ENCODE measurements at regions not wholly inside any gene's neighbourhood (a gene's known extent, or its start where the extent isn't known, plus 50 kb on each side); places are given as distances from the start of the nearest gene placed in this dataset.

DNA sequence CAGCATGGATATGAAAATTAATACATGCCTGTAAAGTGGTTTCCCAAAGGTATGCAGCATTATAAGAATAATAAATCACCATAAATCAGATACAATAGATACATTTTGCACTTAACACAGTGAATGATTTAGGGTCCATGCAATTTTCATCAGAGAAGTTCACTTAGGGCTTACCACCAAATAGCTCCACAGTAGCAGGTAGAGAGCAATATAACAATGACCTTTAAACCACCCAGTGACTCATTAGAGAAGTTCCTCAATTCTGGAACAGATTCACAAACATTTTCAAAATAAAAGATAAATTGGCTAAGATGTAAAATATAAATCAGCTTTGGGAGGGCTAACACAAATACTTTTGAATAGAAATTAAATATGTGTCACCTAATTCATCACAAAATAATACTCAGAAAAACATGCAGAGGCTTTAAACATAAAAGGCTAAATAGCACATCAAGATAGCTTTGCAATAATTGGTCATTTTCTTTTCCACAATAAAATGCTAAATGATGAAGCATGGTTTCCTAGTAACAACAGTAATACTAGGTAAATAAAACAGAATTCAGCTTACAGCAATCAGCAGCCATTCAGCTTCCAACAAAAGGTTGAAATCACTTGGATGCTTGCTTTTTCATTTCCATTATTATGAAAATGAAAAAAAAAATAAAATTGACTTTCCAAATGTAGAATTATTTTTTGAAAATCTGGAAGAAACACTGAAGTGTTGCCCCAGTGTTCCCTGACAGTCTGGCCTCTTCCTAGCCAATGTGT lies 84.3 kb upstream of the NBEA start:
- Histone ChIP-seq H3K4me3 (replicated peaks; ENCODE audit: insufficient read depth, low read length) (no peak overlapping the region), H3K27me3 (ENCODE audit: insufficient read depth, poor library complexity, severe bottlenecking) (no peaks in the 10 kb centered on the region), H3K27ac (replicated peaks) (no peak overlapping the region)
- TF ChIP-seq, protein P1, sequence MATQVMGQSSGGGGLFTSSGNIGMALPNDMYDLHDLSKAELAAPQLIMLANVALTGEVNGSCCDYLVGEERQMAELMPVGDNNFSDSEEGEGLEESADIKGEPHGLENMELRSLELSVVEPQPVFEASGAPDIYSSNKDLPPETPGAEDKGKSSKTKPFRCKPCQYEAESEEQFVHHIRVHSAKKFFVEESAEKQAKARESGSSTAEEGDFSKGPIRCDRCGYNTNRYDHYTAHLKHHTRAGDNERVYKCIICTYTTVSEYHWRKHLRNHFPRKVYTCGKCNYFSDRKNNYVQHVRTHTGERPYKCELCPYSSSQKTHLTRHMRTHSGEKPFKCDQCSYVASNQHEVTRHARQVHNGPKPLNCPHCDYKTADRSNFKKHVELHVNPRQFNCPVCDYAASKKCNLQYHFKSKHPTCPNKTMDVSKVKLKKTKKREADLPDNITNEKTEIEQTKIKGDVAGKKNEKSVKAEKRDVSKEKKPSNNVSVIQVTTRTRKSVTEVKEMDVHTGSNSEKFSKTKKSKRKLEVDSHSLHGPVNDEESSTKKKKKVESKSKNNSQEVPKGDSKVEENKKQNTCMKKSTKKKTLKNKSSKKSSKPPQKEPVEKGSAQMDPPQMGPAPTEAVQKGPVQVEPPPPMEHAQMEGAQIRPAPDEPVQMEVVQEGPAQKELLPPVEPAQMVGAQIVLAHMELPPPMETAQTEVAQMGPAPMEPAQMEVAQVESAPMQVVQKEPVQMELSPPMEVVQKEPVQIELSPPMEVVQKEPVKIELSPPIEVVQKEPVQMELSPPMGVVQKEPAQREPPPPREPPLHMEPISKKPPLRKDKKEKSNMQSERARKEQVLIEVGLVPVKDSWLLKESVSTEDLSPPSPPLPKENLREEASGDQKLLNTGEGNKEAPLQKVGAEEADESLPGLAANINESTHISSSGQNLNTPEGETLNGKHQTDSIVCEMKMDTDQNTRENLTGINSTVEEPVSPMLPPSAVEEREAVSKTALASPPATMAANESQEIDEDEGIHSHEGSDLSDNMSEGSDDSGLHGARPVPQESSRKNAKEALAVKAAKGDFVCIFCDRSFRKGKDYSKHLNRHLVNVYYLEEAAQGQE (IDR thresholded peaks at IDR 0.05; ENCODE audit: insufficient replicate concordance, low read depth), result no peak
- no peak for TF ChIP-seq POLR2AphosphoS5 (IDR thresholded peaks at IDR 0.05; ENCODE audit: low read depth)
- TF ChIP-seq GABPA (IDR thresholded peaks at IDR 0.05; ENCODE audit: low read depth), result no peak
- no peak for TF ChIP-seq SPI1 (IDR thresholded peaks at IDR 0.05; ENCODE audit: borderline replicate concordance, low read depth)
- TF ChIP-seq, protein P2, sequence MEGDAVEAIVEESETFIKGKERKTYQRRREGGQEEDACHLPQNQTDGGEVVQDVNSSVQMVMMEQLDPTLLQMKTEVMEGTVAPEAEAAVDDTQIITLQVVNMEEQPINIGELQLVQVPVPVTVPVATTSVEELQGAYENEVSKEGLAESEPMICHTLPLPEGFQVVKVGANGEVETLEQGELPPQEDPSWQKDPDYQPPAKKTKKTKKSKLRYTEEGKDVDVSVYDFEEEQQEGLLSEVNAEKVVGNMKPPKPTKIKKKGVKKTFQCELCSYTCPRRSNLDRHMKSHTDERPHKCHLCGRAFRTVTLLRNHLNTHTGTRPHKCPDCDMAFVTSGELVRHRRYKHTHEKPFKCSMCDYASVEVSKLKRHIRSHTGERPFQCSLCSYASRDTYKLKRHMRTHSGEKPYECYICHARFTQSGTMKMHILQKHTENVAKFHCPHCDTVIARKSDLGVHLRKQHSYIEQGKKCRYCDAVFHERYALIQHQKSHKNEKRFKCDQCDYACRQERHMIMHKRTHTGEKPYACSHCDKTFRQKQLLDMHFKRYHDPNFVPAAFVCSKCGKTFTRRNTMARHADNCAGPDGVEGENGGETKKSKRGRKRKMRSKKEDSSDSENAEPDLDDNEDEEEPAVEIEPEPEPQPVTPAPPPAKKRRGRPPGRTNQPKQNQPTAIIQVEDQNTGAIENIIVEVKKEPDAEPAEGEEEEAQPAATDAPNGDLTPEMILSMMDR (IDR thresholded peaks at IDR 0.05; ENCODE audit: insufficient read depth, low read length), result no peak
- no peak for DNase-seq (ENCODE audit: low read depth in 1 of 2, low spot score in 1 of 2)

DNA sequence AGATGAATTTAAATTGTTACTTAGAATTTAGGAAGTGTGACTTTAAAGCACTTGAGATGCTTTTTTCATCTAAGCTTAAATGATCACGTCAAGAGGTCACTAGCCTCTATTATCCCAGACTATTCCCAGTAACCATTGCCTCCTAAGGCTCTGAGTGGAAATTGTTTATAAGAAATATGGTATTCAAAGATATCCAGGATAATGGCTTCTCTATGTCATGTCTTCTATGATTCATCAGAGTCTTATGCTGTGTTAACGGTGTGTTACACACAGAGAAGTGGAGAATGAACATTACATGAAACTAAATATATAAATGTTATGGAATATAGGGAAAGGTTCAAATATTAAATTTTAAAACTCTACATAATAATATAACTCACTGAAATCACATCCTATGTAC lies 79.8 kb upstream of the NBEA start:
- no peak overlapping the region for H3K4me3 ChIP-seq (replicated peaks; ENCODE audit: insufficient read depth, low read length)
- DNase-seq (ENCODE audit: low read depth in 1 of 2, low spot score in 1 of 2), result no peak
- TF ChIP-seq SPI1 (IDR thresholded peaks at IDR 0.05; ENCODE audit: borderline replicate concordance, low read depth), result no peak
- TF ChIP-seq GABPA (IDR thresholded peaks at IDR 0.05; ENCODE audit: low read depth), result no peak
- no peak for TF ChIP-seq POLR2AphosphoS5 (IDR thresholded peaks at IDR 0.05; ENCODE audit: low read depth)
- TF ChIP-seq, protein P2 (IDR thresholded peaks at IDR 0.05; ENCODE audit: insufficient read depth, low read length), result no peak
- TF ChIP-seq, protein P1 (IDR thresholded peaks at IDR 0.05; ENCODE audit: insufficient replicate concordance, low read depth), result no peak
- H3K27ac ChIP-seq (replicated peaks), result no peak overlapping the region
- H3K27me3 ChIP-seq (ENCODE audit: insufficient read depth, poor library complexity, severe bottlenecking), result no peaks in the 10 kb centered on the region

DNA sequence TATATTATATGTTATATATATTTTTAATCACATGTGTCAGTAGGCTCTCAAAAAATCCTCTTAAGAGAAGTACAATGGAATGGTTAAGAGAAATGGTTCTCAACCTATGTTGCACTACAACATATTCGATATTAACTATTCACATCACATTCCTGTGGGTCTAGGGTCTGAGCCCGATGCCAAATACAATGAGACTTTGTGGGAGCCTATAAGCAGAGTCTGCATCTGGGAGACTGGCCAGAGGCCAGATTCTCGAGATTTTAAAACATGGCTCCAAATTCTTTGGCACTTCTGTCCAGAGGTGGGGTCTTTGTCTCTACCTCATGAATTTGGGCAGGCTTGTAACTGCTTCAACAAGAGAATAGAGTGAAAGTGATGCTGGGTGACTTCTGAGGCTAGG lies 79.4 kb upstream of the NBEA start:
- no peak overlapping the region for H3K27ac ChIP-seq (replicated peaks)
- H3K27me3 ChIP-seq (ENCODE audit: insufficient read depth, poor library complexity, severe bottlenecking), result no peaks in the 10 kb centered on the region
- no peak for DNase-seq (ENCODE audit: low read depth in 1 of 2, low spot score in 1 of 2)
- TF ChIP-seq GABPA (IDR thresholded peaks at IDR 0.05; ENCODE audit: low read depth) (no peak), SPI1 (IDR thresholded peaks at IDR 0.05; ENCODE audit: borderline replicate concordance, low read depth) (no peak), POLR2AphosphoS5 (IDR thresholded peaks at IDR 0.05; ENCODE audit: low read depth) (no peak)
- TF ChIP-seq, protein P1 (IDR thresholded peaks at IDR 0.05; ENCODE audit: insufficient replicate concordance, low read depth), result no peak
- TF ChIP-seq, protein P2 (IDR thresholded peaks at IDR 0.05; ENCODE audit: insufficient read depth, low read length), result no peak
- H3K4me3 ChIP-seq (replicated peaks; ENCODE audit: insufficient read depth, low read length), result no peak overlapping the region

Data from HL-60 (cell line).